Breast epithelium (tissue), 3 donors: ENCODE measurements at regions not wholly inside any gene's neighbourhood (a gene's known extent, or its start where the extent isn't known, plus 50 kb on each side); places are given as distances from the start of the nearest gene placed in this dataset.

Experiments
- CTCF ChIP-seq, 3 donors: fragments of 450-650 bp; IDR thresholded peaks; one replicate each; pipeline ENCODE4 v1.5.1; 2016 to 2017; ENCODE audit warnings: antibody characterized with exemption in 3 of 3, mild to moderate bottlenecking in 3 of 3, moderate library complexity in 3 of 3
- POLR2A ChIP-seq: fragments of 450-650 bp; IDR thresholded peaks from one replicate; pipeline ENCODE4 v1.6.1; 2016; ENCODE audit warnings: antibody characterized with exemption, mild to moderate bottlenecking, moderate library complexity
- POLR2AphosphoS5 ChIP-seq, 3 donors: sonication (generic); formaldehyde crosslinking; IDR thresholded peaks; one replicate each; pipeline ENCODE4 v1.6.1; 2017; ENCODE audit warnings: antibody characterized with exemption in 3 of 3

DNA sequence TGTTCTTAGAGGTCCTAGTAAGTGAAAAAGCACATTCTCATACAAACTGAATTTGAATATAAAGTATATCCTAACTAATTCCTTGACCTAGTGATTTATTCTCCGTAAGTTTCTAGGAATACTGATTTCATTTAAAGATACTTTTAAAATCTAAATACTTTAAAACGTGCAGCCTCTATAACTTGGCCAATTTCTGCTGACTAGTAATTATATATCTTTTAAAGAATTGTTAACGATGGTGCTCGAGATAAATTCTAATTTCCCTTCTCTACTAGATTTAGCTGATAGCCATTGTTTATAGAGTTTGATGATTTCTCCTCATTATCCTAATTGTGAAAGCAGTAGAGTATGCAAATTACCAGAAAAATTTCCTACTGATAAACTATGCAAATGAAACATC is 257.9 kb downstream of the ADAMTS20 start:
- TF ChIP-seq POLR2AphosphoS5 (IDR thresholded peaks at IDR 0.05): no peak
- TF ChIP-seq CTCF (IDR thresholded peaks at IDR 0.05): no peak
- TF ChIP-seq POLR2A: no peak
